ENCODE measurements at regions not wholly inside any gene's neighbourhood (a gene's known extent, or its start where the extent isn't known, plus 50 kb on each side); places are given as distances from the start of the nearest gene placed in this dataset.

GRCh38 chr18:61132031-61132430 is 201.2 kb upstream of the CDH20 start:
- TF ChIP-seq CTCF (IDR thresholded peaks at IDR 0.05; ENCODE audit: low read depth, low read length, missing input control) = no peak
- TF ChIP-seq HNF4A (conservative IDR thresholded peaks at IDR 0.05) = no peak
- TF ChIP-seq GABPA (IDR thresholded peaks at IDR 0.05 in 1 of 2, conservative IDR thresholded peaks at IDR 0.05 in 1 of 2) = no peak
- no peak for TF ChIP-seq NR2F2 (IDR thresholded peaks at IDR 0.05)
- no peak for TF ChIP-seq SP1 (IDR thresholded peaks at IDR 0.05)
- TF ChIP-seq, protein P1, sequence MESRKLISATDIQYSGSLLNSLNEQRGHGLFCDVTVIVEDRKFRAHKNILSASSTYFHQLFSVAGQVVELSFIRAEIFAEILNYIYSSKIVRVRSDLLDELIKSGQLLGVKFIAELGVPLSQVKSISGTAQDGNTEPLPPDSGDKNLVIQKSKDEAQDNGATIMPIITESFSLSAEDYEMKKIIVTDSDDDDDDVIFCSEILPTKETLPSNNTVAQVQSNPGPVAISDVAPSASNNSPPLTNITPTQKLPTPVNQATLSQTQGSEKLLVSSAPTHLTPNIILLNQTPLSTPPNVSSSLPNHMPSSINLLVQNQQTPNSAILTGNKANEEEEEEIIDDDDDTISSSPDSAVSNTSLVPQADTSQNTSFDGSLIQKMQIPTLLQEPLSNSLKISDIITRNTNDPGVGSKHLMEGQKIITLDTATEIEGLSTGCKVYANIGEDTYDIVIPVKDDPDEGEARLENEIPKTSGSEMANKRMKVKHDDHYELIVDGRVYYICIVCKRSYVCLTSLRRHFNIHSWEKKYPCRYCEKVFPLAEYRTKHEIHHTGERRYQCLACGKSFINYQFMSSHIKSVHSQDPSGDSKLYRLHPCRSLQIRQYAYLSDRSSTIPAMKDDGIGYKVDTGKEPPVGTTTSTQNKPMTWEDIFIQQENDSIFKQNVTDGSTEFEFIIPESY (IDR thresholded peaks at IDR 0.05) = no peak
- no peak for TF ChIP-seq REST (IDR thresholded peaks at IDR 0.05)
- TF ChIP-seq TAF1 (conservative IDR thresholded peaks at IDR 0.05) = no peak
- no peak for TF ChIP-seq FOXA1 (IDR thresholded peaks at IDR 0.05)
- no peak for TF ChIP-seq RAD21 (IDR thresholded peaks at IDR 0.05)
- TF ChIP-seq, protein P2, sequence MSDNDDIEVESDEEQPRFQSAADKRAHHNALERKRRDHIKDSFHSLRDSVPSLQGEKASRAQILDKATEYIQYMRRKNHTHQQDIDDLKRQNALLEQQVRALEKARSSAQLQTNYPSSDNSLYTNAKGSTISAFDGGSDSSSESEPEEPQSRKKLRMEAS (IDR thresholded peaks at IDR 0.05) = no peak
